RWPE2 (cell line): ENCODE measurements at regions not wholly inside any gene's neighbourhood (a gene's known extent, or its start where the extent isn't known, plus 50 kb on each side); places are given as distances from the start of the nearest gene placed in this dataset.

Source experiments
- ATAC-seq: fragments of 200-7000 bp; cut with Tn5 transposase; 3 replicates; pipeline ENCODE4 v1.9.1; 2021; ENCODE audit warnings: low read depth
- DNase-seq: peaks from one replicate; pipeline ENCODE4 v3.0.0-alpha.2; 2020; ENCODE audit warnings: low spot score
- H3K27ac ChIP-seq: fragments of 450-650 bp; 2 replicates; pipeline ENCODE4 v1.5.1; 2017; ENCODE audit warnings: mild to moderate bottlenecking; ENCODE audit not compliant: poor library complexity, severe bottlenecking
- H3K27me3 ChIP-seq: fragments of 250-450 bp; sonication (Bioruptor Pico); 2 replicates; pipeline ENCODE4 v1.5.1; 2021; ENCODE audit warnings: mild to moderate bottlenecking, moderate library complexity; ENCODE audit not compliant: insufficient read depth, poor library complexity, severe bottlenecking
- H3K36me3 ChIP-seq: fragments of 250-450 bp; sonication (Bioruptor Pico); 2 replicates; pipeline ENCODE4 v1.5.1; 2020; ENCODE audit warnings: low read depth, mild to moderate bottlenecking, moderate library complexity
- H3K4me1 ChIP-seq: fragments of 250-450 bp; sonication (Bioruptor Pico); 2 replicates; pipeline ENCODE4 v1.5.1; 2021; ENCODE audit warnings: mild to moderate bottlenecking, moderate library complexity; ENCODE audit not compliant: insufficient read depth, poor library complexity, severe bottlenecking
- H3K4me3 ChIP-seq: fragments of 250-450 bp; sonication (Bioruptor Pico); 2 replicates; pipeline ENCODE4 v1.5.1; 2021; ENCODE audit warnings: mild to moderate bottlenecking, moderate library complexity; ENCODE audit not compliant: severe bottlenecking
- H3K9me3 ChIP-seq: fragments of 250-450 bp; sonication (Bioruptor Pico); 2 replicates; pipeline ENCODE4 v1.5.1; 2021; ENCODE audit warnings: mild to moderate bottlenecking, moderate library complexity; ENCODE audit not compliant: severe bottlenecking
- TF ChIP-seq, protein P1 (sequence below): fragments of 450-650 bp; IDR thresholded peaks from one replicate; pipeline ENCODE4 v1.5.1; 2017; ENCODE audit warnings: mild to moderate bottlenecking, moderate library complexity; ENCODE audit not compliant: poor library complexity, severe bottlenecking

DNA sequence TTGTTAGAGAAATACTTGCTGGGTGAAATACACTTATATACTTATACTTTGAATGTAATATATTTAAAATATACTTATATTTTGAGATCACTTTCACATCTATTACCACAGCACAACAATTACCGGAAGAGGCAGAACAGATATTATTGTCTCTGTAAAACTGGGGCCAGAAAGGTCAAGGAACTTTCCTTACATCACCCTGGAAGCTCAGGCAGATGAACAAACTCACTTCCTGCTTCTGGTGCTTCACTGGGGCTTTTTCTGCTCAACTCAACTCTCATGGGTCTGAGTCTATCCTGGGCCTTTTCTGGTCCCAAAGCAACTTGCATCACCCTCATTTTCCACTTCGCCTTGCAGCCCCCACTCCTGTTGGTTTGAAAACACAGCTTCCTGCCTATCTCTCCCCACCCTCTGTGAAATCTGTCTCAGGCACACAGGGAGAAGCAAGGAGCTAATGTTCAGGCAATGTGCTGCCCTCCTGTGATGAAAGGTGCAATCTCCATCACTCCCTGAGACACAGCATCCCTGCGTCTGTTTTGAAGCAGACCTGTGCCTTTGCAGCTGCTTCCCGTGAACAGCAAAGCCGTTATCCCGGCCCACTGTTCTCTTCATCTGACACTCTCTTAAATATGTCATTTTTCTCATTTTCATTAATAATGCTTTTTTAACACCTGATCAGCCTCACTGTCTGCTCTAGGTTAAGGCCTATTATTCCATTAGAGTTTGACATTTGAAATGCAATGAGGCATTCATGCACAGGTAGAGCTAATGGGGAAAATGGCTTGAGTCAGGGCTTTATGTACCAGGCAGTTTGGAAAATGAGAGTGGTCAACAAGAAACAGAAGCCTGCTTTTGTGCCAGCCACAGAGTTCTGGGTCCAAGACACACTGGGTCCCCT, 251.9 kb upstream of the CHAC2 start:
- DNase-seq (no peak), ATAC-seq (peak; percentile 52; the same call in 1 of the 3 replicates)
- Histone ChIP-seq H3K27ac (no peak overlapping the region), H3K36me3 (no peaks in the 10 kb centered on the region), H3K9me3 (no peaks in the 10 kb centered on the region), H3K4me1 (peaks cover 4% of the 10 kb centered on the region), H3K4me3 (no peak overlapping the region), H3K27me3 (no peaks in the 10 kb centered on the region)
- TF ChIP-seq, protein P1, sequence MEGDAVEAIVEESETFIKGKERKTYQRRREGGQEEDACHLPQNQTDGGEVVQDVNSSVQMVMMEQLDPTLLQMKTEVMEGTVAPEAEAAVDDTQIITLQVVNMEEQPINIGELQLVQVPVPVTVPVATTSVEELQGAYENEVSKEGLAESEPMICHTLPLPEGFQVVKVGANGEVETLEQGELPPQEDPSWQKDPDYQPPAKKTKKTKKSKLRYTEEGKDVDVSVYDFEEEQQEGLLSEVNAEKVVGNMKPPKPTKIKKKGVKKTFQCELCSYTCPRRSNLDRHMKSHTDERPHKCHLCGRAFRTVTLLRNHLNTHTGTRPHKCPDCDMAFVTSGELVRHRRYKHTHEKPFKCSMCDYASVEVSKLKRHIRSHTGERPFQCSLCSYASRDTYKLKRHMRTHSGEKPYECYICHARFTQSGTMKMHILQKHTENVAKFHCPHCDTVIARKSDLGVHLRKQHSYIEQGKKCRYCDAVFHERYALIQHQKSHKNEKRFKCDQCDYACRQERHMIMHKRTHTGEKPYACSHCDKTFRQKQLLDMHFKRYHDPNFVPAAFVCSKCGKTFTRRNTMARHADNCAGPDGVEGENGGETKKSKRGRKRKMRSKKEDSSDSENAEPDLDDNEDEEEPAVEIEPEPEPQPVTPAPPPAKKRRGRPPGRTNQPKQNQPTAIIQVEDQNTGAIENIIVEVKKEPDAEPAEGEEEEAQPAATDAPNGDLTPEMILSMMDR: peak; percentile 19

DNA sequence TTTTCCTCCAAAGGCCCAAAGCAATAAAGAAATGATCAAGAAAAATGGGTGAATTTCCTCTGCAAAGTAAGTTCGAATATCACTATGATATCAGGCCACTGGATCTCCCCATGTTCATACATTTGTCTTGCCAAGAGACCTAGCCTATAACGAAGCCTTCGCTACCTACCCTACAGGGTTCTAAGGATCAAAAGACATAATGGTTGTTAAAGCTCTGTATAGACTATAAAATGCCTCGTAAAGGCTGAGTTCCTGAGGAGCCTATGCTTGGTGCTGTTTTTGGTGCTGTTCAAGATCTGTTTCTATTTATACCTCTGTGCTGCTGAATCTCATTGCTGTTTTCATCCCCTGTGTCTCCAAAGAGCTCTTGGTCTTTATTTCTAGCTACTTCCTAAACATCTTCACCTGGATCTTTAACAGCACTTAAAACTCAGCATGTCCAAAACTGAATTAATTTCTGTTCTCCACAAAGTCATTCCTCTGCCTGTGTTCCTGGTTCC, 254.4 kb upstream of the CHAC2 start:
- Histone ChIP-seq H3K4me3 (no peak overlapping the region), H3K9me3 (no peaks in the 10 kb centered on the region), H3K36me3 (no peaks in the 10 kb centered on the region), H3K27me3 (no peaks in the 10 kb centered on the region), H3K27ac (no peak overlapping the region), H3K4me1 (peaks cover 4% of the 10 kb centered on the region)
- ATAC-seq (no peak), DNase-seq (no peak)
- TF ChIP-seq, protein P1: no peak

DNA sequence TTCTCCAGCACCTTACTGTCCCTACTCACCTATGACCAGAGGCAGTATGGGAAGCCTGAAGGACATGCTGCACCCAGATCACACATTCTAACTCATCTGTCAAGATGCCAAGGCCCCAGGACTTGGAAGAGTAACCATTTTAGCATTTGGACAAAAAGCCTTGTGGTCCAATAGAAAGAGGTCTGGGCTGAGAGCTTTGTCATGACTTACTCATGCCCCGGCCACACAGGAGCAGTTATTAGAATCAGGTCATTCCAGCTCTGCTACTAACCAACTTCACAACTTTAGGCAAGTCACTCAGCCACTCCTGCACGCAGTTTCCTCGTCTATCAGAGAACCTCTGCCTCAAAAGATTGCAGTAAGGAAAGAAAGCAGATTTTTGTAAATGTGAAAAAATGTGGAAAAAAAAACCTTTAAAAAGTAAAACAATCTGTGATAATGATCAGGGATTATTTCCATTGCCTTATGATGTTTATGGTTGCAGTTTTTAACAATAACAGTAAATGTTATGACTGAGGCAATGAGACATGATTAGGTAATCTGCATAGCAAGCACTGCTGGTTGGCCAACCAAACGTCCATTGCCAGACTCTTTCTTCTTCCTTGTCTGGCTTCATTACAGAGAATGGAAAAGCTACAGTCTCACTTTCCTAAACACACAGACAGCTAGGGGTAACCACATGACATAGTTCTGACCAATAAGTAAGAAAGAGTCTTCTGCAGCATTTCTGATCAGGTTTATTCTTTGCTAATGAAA, 255.4 kb upstream of the CHAC2 start:
- Histone ChIP-seq H3K4me1 (peaks cover 4% of the 10 kb centered on the region), H3K27ac (peak overlapping the region; percentile 23), H3K9me3 (no peaks in the 10 kb centered on the region), H3K4me3 (no peak overlapping the region), H3K27me3 (no peaks in the 10 kb centered on the region), H3K36me3 (no peaks in the 10 kb centered on the region)
- ATAC-seq: peak; percentile 79
- TF ChIP-seq, protein P1: no peak
- no peak for DNase-seq

DNA sequence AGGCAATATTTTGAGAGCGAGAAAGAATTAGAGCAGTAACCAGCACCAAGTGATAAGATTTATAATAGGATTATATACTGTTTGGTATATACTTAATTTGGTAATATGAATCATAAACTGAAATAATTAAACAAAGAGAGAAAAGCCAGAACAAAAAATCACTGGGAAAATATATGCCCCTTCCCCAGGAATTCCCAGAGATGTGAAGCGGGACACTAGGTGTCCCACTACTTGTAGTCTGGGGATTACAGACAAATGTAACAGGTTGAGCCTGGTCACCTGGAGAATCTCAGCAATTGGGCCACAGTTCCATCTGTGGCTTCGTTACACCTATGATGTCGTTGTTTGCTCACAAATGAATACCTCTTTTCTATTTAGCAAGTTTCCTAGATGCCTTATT, 256.1 kb upstream of the CHAC2 start:
- H3K9me3 ChIP-seq: no peaks in the 10 kb centered on the region
- H3K36me3 ChIP-seq: no peaks in the 10 kb centered on the region
- peak overlapping the region; percentile 23 for H3K27ac ChIP-seq
- TF ChIP-seq, protein P1: no peak
- H3K4me1 ChIP-seq: peaks cover 4% of the 10 kb centered on the region
- DNase-seq: no peak
- no peaks in the 10 kb centered on the region for H3K27me3 ChIP-seq
- ATAC-seq: no peak
- no peak overlapping the region for H3K4me3 ChIP-seq
